Neural progenitor cell (in vitro differentiated cells): ENCODE measurements at regions not wholly inside any gene's neighbourhood (a gene's known extent, or its start where the extent isn't known, plus 50 kb on each side); places are given as distances from the start of the nearest gene placed in this dataset.
A peak's percentile ranks its signal among the peaks of the same experiment; 100 is the strongest.

Experiments used
- DNase-seq: peaks from one replicate; pipeline ENCODE4 v3.0.0-alpha.2; 2016; ENCODE audit warnings: low spot score
- H2AFZ ChIP-seq: fragments of 200-600 bp; sonication (generic); replicated peaks from 2 replicates; pipeline ENCODE4 v1.6.1; 2016; ENCODE audit warnings: antibody characterized with exemption
- H3F3A ChIP-seq: fragments of 200-600 bp; sonication (generic); 2 replicates; pipeline ENCODE4 v1.6.1; 2016; ENCODE audit warnings: antibody characterized with exemption, low read depth
- H3K27ac ChIP-seq: fragments of 200-600 bp; sonication (generic); 2 replicates; pipeline ENCODE4 v1.5.1; 2016; ENCODE audit warnings: mild to moderate bottlenecking
- H3K27me3 ChIP-seq: fragments of 200-600 bp; sonication (generic); 2 replicates; pipeline ENCODE4 v1.6.1; 2016; ENCODE audit warnings: mild to moderate bottlenecking, moderate library complexity
- H3K36me3 ChIP-seq: fragments of 200-600 bp; sonication (generic); 2 replicates; pipeline ENCODE4 v1.5.1; 2016
- H3K4me1 ChIP-seq: fragments of 200-600 bp; sonication (generic); 2 replicates; pipeline ENCODE4 v1.6.1; 2016; ENCODE audit warnings: mixed run types
- H3K4me2 ChIP-seq: fragments of 200-600 bp; sonication (generic); 2 replicates; pipeline ENCODE4 v1.6.1; 2016
- H3K4me3 ChIP-seq: fragments of 200-600 bp; sonication (generic); 2 replicates; pipeline ENCODE4 v1.5.1; 2016
- H3K79me2 ChIP-seq: fragments of 200-600 bp; sonication (generic); 2 replicates; pipeline ENCODE4 v1.6.1; 2016; ENCODE audit warnings: low read depth
- H3K9ac ChIP-seq: fragments of 200-600 bp; sonication (generic); 2 replicates; pipeline ENCODE4 v1.6.1; 2016
- H3K9me3 ChIP-seq: fragments of 200-600 bp; sonication (generic); 2 replicates; pipeline ENCODE4 v1.5.1; 2016; ENCODE audit warnings: low read depth
- H4K20me1 ChIP-seq: fragments of 200-600 bp; sonication (generic); 2 replicates; pipeline ENCODE4 v1.6.1; 2016; ENCODE audit warnings: low read depth
- H3K27ac Mint-ChIP-seq: 3 replicates; pipeline ENCODE4 v1.8.0; 2021; ENCODE audit warnings: mixed read lengths
- H3K27me3 Mint-ChIP-seq: 2 replicates; pipeline ENCODE4 v1.8.0; 2022; ENCODE audit warnings: low read depth, mild to moderate bottlenecking, inconsistent platforms, moderate library complexity, mixed read lengths; ENCODE audit not compliant: insufficient read depth
- H3K36me3 Mint-ChIP-seq: 3 replicates; pipeline ENCODE4 v1.8.0; 2021; ENCODE audit warnings: mixed read lengths
- H3K4me1 Mint-ChIP-seq: 3 replicates; pipeline ENCODE4 v1.8.0; 2021; ENCODE audit warnings: mixed read lengths
- H3K4me3 Mint-ChIP-seq: 3 replicates; pipeline ENCODE4 v1.8.0; 2021; ENCODE audit warnings: mild to moderate bottlenecking, moderate library complexity, mixed read lengths
- H3K9me3 Mint-ChIP-seq: 3 replicates; pipeline ENCODE4 v1.8.0; 2020; ENCODE audit warnings: mixed read lengths
- CTCF ChIP-seq: fragments of 200-600 bp; sonication (generic); IDR thresholded peaks from 2 replicates; pipeline ENCODE4 v1.5.1; 2017; ENCODE audit warnings: antibody characterized with exemption, mild to moderate bottlenecking
- EZH2 ChIP-seq: fragments of 200-600 bp; sonication (generic); IDR thresholded peaks from 2 replicates; pipeline ENCODE4 v1.6.1; 2017; ENCODE audit warnings: antibody characterized with exemption, mild to moderate bottlenecking, moderate library complexity
- EZH2phosphoT487 ChIP-seq: fragments of 200-600 bp; sonication (generic); IDR thresholded peaks from 2 replicates; pipeline ENCODE4 v1.6.1; 2017; ENCODE audit warnings: antibody characterized with exemption

- Histone ChIP-seq H3K36me3 (no peaks in the 10 kb centered on the region), H3K4me1 (peaks cover 3% of the 10 kb centered on the region), H3K79me2 (no peaks in the 10 kb centered on the region), H4K20me1 (no peaks in the 10 kb centered on the region), H3F3A (no peaks in the 10 kb centered on the region), H3K9ac (no peak overlapping the region), H3K27ac (no peak overlapping the region), H3K4me2 (no peak overlapping the region), H2AFZ (no peak overlapping the region), H3K9me3 (no peaks in the 10 kb centered on the region), H3K4me3 (no peak overlapping the region), H3K27me3 (no peaks in the 10 kb centered on the region)
- no peak for TF ChIP-seq CTCF
- TF ChIP-seq EZH2phosphoT487 = no peak
- no peak overlapping the region for H3K4me3 Mint-ChIP-seq
- peaks cover 11% of the 10 kb centered on the region for H3K4me1 Mint-ChIP-seq
- peaks cover 10% of the 10 kb centered on the region for H3K9me3 Mint-ChIP-seq
- no peaks in the 10 kb centered on the region for H3K36me3 Mint-ChIP-seq
- H3K27me3 Mint-ChIP-seq = peaks cover 3% of the 10 kb centered on the region
- no peak overlapping the region for H3K27ac Mint-ChIP-seq
- no peak for DNase-seq
These were observed 1069.5 kb downstream of the DIAPH3 start for GRCh38 chr13:59094181-59094580.

- peaks cover 26% of the 10 kb centered on the region for H3K4me1 Mint-ChIP-seq
- Histone ChIP-seq H3K79me2 (no peaks in the 10 kb centered on the region), H3K9ac (no peak overlapping the region), H2AFZ (peak overlapping the region; percentile 56), H3K4me3 (no peak overlapping the region), H3K4me2 (peak overlapping the region; percentile 33), H3K4me1 (peaks cover 10% of the 10 kb centered on the region), H3F3A (no peaks in the 10 kb centered on the region), H3K27me3 (no peaks in the 10 kb centered on the region), H4K20me1 (no peaks in the 10 kb centered on the region), H3K27ac (no peak overlapping the region), H3K36me3 (no peaks in the 10 kb centered on the region), H3K9me3 (no peaks in the 10 kb centered on the region)
- H3K27me3 Mint-ChIP-seq = peaks cover 3% of the 10 kb centered on the region
- H3K36me3 Mint-ChIP-seq = no peaks in the 10 kb centered on the region
- TF ChIP-seq CTCF (no peak), EZH2phosphoT487 (no peak), EZH2 (no peak)
- no peak overlapping the region for H3K4me3 Mint-ChIP-seq
- DNase-seq = peak; percentile 70
- H3K9me3 Mint-ChIP-seq = peaks cover 10% of the 10 kb centered on the region
- H3K27ac Mint-ChIP-seq = peak overlapping the region; percentile 96
These were observed 1064.3 kb downstream of the DIAPH3 start for GRCh38 chr13:59099182-59099974.

GRCh38 chr13:59103004-59103768 is 1060.5 kb downstream of the DIAPH3 start:
- Mint-ChIP-seq H3K4me1 (peaks cover 20% of the 10 kb centered on the region), H3K4me3 (no peak overlapping the region), H3K36me3 (no peaks in the 10 kb centered on the region), H3K27me3 (peaks cover 2% of the 10 kb centered on the region), H3K9me3 (peaks cover 20% of the 10 kb centered on the region), H3K27ac (no peak overlapping the region)
- no peak overlapping the region for H3K27ac ChIP-seq
- no peaks in the 10 kb centered on the region for H3K9me3 ChIP-seq
- H3K4me3 ChIP-seq = no peak overlapping the region
- no peaks in the 10 kb centered on the region for H4K20me1 ChIP-seq
- H3K36me3 ChIP-seq = no peaks in the 10 kb centered on the region
- H3K4me2 ChIP-seq = no peak overlapping the region
- no peaks in the 10 kb centered on the region for H3K79me2 ChIP-seq
- no peaks in the 10 kb centered on the region for H3F3A ChIP-seq
- H3K9ac ChIP-seq = no peak overlapping the region
- H2AFZ ChIP-seq = no peak overlapping the region
- H3K4me1 ChIP-seq = peaks cover 10% of the 10 kb centered on the region
- no peak for DNase-seq
- no peaks in the 10 kb centered on the region for H3K27me3 ChIP-seq
- no peak for TF ChIP-seq EZH2phosphoT487
- no peak for TF ChIP-seq CTCF
- no peak for TF ChIP-seq EZH2
